Ecto neural progenitor cell (in vitro differentiated cells): ENCODE measurements at regions not wholly inside any gene's neighbourhood (a gene's known extent, or its start where the extent isn't known, plus 50 kb on each side); places are given as distances from the start of the nearest gene placed in this dataset.

Source experiments
- DNase-seq: peaks from one replicate; pipeline ENCODE4 v3.0.0-alpha.2; 2018; ENCODE audit warnings: low spot score

DNA sequence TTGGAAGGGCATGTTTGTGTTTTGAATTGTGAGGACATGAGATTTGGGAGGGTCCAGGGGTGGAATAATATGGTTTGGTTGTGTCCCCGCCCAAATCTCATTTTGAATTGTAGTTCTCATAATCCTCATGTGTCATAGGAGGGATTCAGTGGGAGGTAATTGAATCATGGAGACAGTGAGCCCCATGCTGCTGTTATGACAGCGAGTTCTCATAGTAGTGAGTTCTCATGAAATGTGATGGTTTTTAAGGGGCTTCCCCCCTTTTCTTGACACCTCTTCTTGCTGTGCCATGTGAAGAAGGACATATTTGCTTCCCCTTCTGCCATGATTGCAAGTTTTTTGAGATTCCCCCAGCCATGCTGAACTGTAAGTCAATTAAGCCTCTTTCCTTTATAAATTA is 260.0 kb downstream of the DUSP6 start:
- DNase-seq = no peak

DNA sequence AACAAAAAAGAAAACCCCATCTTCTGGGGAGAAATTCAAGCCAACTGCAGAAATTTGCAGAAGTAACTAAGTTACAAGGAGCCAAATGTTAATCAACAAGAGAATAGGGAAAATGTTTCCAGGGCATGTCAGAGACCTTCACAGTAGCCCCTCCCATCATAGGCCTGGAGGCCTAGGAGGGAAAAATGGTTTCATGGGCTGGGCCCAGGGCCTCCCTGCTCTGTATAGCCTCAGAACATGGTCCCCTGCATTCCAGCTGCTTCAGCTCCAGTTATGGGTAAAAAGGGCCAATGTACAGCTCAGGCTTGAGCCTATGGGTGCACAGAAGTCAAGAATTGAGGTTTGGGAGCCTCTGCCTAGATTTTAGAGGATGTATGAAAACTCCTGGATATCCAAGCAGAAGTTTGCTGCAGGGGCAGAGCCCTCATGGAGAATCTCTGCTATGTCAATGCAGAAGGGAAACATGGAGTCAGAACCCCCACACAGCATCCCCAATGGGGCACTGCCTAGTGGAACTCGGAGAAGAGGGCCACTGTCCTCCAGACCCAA is 260.9 kb downstream of the DUSP6 start:
- no peak for DNase-seq

DNA sequence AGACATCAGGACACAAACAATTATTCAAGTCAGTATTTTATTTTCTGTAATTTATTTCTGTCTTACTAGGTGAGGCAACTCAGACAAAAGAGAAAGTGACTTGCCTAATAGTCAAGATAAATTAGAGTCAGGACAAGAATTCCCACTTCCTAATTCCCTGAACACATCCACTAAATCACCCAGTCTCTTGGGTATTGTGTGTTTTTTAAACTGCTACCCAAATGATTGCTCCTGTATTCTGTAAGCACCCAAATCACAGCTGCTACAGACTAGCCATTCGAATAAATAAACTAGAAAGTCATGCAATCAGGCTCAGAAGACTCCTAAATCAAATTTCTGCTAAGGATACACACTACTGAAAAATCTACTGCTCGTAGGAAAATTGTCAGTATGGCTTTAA is 263.0 kb downstream of the DUSP6 start:
- no peak for DNase-seq

DNA sequence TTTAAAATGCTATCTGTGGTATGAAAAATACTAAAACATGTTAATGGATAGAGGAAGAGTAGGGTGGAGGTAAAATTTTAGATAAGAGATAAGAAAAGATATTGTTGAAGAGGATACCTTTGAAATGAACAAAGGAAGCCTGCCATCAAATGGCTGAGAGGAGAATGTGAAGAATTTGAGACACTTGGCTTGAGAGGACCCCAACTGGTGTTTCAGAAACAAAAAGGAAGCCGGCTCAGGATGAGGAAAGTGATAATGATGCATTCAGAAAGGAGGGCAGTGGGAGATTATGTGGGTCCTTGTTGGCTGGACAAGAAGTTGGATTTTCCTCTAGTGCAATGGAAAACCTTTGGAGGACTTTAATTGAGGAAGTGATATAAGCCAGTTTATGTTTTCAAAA is 264.4 kb downstream of the DUSP6 start:
- no peak for DNase-seq

DNA sequence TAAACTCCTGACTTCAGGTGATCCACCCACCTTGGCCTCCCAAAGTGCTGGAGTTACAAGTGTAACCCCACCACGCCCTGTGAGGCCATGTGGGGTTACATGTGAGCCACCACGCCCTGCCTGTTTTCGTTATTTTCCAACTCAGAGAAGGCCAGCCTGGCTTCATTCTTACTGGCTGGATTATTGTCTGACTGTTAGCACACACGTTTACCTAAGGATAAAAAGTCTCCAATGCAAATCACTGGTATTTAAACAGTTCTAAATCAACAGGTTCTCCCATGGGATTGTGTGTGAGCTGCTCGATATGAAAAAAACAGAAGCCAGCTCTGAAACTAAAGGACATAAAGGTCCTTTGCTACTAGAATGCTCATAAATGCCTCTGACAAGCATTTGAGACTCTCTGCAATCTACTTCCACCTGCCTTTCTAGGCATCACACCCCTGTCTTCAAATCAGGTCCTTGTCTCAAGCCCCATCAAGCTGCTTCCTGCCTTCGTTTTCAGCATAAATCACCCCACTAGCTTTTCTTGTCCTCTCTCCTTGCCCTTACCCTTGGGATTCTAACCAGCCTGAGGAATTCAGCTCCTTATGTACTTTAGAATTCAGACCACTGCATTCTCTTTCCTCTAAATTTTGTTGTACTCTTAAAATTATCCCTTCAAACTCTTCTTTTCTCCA is 265.0 kb downstream of the DUSP6 start:
- no peak for DNase-seq

DNA sequence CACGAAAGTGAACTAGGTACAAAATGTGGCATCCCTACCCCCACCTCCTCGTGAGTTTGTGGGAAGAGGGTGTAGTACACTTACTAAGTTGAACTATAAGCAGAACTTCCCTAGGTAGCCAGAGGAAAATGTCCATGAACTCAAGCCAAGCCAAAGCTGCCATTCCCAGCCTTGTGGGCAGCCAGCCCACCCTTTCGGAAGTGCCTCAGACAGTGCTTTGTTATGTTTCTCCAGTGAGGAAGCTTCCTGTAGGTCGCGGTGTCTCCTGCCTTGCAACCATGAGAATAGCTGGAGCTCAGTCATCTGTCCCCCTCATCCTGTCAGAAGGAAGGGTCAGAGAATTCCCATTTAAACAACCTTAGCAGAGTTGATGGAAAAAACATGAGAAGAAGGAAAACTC is 266.9 kb downstream of the DUSP6 start:
- no peak for DNase-seq

DNA sequence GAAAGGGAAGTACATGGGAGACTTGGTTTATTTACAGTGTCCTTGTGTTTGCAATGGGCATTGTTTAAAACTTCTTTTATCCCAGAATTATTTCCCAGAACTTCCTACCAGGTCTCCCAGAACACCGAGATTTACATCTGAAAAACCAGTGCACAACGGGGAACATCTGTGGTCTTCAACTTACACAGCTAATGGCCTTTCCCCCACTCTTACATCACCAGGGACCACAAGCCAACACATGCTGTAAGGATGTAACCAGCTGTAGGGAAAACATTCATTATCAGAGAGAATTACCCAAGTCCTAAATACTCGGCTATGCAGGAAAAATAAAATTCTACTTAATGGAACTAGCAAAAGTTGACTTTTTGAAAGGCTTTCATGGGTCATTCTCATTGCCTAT is 267.6 kb downstream of the DUSP6 start:
- no peak for DNase-seq

DNA sequence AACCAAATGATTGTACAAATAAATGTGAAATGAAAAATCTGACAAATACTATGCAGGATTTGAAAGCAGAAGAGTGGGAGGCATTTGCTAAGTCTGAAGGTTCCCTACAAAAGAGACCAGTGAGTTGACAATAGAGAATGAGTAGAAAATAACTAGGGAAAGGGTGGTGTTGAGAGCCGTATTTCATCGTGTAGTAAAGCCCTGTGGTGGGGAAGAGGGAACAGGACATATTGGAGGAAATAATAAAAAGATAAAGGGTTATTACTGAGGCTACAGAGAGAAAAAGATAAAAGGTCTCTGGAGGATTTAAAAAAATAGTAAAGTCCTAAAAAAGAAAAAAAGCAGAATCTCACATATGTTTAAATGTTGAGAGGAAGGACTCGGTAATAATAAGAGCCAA is 268.8 kb downstream of the DUSP6 start:
- DNase-seq = no peak

DNA sequence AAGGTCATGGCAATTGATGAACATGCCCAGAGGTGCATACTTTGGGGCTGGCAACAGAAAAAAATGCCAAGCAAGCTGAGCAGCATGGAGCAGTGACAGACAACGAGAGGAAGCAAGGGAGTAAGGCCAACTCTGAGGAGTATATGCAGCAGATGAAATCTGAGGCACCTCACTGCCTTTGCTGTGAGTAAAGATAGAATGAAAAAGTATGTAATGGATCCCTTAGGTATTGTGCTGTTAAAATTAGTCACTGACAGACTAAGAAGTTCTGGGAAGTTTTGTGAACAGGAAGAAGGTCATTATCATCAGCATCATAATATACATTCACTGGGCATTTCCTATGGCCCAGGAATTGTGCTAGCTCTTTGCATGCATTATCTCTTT is 269.9 kb downstream of the DUSP6 start:
- DNase-seq = no peak

DNA sequence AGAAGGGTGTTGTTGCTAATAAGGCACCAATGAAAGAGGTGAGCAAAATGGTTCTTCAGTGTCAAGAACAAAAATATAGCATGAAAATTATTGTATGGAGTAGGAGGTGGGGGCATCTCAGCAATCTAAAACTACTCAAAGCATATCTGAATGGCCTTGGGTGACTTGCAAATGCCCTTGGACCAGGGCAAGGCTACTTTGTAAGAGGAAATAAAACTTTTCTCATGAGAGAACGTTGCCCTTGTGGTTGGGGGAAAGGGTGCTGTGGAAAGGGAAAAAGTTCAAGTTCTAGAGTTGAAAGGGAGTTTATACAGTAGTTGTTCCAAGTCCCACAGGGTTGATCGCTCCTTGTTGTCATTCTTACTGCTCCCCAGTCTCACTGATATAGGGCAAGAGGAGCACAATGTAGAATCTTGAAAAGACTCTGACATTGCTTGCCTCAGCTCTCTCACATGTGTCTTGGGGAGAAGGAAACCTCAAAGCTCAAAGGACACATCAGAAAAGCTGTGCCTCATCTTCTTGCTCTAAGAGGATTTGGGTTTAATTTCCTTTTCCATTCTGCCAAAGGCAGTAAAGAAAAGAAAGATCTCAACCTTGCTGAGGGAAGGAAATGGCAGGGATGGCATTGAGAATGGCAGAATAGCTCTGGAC is 270.5 kb downstream of the DUSP6 start:
- no peak for DNase-seq

DNA sequence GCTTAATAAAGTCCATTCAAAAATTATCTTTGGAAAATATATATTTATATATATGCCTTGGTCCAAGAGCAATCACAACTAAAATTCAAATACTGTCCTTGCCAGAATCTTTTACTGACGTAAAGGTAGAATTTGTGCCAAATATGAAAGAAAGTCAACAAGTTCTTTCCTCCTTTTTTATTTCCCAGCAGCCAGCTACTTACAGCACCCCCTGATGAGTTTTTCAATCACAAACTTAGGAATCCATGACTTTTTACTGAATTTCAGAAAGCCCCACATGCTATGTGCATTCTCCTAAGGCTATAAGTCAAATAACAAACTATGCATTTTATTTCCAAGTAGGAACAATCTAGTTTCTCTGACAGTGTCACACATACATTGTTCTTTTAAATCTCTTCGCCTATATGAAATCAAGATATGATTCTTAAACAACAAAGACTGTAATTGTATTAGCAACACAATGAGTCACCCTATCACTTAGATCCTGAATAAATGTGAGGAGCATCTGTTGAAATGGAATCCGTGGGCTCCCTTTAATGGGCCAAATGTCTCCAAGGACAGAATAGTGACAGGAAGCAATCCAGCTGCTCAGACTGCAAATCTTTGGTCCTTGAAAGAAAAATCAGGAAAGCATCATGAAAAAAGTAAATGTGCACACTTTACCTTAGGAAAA is 271.4 kb downstream of the DUSP6 start:
- DNase-seq = no peak

DNA sequence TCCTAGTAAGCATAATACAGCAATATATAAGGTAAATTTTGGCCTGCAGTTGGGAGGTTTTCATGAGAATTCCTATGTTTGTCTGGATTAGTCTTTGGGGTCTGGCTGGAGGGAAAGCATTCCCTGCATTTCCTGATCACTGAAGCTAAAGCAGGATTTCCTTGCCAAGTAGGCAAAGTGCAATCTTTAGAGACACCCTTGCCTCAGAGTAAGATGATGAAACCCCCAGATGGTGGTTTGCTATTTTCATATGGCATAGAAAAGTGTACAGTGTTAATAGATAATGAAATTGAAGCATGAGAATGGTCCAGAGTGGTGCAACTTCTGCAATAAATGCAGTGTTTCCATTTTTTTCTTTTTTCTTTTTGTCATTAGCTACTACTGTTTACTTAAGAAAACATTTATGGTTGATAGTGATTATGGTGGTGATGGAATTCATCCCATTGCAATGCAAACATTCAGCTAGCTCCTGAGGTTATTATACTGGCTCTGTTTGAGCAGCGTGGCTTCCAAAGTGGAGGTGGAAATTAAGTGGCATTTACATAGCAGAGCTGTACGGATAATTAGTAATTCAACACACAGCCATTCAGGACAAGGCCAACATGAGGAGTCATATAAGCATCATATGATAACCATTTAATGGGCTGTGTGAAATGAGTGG is 276.3 kb downstream of the DUSP6 start:
- DNase-seq = no peak

DNA sequence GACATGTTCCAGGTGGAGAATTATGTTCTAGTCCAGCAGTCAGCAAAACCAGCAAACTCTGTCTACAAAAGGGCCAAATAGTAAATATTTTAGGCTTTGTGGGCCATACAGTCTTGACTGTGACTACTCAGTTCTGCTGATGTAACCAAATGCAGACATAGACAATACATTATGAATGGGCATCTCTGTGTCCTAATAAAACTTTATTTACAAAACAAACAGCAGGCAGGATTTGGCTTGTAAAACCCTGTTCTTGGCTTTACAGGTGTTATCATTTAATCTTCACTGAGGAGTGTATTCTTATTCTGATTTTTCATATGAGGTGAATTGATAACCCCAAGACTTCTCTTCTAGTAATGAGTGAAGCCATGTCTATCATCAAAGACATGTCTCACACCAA is 278.6 kb downstream of the DUSP6 start:
- DNase-seq = no peak

DNA sequence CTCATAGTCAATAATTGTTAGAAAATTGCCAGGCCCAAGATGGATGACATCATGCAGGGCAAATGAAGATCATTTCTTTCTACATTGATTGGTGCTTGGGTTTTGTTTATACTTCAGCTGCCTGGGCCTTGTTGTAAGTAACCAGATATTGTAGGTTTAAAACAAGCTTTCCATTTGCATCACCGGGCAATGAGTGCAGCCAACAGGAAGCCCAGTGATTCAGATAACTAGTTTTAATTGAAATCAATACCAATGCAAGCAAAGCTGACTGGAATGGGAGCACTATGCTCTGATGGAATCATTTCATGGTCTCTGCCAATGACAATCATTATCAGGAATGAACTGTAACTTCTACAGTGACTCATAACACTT is 279.3 kb downstream of the DUSP6 start:
- DNase-seq = no peak

DNA sequence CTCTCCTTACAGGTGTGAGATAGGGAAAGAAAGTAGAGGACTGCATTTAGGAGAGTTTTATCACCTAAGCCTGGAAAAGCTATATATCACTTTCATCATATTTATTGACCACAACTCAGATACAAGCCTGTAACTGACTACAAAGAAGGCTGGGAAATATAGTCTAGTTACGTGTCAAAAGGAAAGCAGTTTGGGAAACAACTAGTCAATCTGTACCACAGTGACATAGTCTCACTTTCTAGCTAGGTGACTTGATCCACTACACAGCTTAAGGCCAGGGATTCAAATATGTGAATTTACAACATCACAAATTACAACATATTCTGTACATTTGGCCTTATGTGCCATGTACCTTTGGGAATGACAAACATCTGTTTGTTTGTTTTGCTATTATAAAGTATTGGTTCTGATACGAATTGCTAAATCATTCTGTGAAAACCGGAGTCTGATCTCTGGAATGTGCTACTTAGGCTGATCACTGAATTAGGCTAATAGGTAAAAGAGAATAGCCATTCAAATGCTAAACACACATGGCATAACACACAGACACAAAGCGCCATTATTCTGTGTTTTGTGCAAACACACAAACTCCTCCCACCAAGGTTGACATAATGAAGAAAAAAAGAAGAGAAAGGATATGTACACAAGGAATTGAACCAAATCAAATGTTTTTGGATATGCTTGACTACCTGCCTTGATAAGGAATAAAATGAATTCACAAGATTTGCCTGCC is 279.8 kb downstream of the DUSP6 start:
- DNase-seq = no peak

DNA sequence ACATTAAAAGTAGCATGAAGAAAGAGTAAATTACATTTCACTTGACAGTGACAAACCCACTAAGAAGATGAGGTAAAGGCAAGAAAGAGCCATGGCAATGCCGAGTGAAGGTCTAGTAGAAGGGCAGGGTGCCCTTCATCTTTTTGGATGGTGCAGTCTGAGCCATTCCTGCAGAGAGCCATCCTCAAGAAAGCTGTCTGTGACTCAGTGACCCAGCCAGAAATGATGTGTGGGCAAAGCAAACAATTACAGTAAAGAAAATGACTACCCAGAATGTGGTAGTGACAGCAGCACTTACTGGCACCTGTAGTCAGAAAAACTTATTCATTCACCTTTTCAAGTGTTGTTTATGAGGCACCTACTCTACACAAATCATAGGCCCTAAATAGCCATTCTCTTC is 281.7 kb downstream of the DUSP6 start:
- DNase-seq = no peak

DNA sequence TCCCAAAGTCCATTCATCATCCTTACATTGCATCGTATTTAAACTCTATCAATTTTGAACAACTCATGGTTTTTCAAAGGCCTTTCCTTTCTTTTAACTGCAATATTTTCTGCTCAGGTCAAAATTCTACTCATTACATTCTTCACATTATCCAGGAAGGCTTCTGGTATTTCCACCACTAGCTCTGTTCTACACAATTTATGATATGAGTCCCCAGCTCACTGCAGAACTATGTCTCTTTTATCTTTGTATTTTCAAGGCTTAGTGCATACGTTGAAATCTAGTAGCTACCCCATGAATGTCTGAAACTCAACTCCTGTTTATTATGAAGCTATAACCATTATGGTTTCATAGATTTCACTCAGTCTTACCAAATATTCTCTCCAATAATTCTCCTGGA is 282.9 kb downstream of the DUSP6 start:
- DNase-seq = no peak

DNA sequence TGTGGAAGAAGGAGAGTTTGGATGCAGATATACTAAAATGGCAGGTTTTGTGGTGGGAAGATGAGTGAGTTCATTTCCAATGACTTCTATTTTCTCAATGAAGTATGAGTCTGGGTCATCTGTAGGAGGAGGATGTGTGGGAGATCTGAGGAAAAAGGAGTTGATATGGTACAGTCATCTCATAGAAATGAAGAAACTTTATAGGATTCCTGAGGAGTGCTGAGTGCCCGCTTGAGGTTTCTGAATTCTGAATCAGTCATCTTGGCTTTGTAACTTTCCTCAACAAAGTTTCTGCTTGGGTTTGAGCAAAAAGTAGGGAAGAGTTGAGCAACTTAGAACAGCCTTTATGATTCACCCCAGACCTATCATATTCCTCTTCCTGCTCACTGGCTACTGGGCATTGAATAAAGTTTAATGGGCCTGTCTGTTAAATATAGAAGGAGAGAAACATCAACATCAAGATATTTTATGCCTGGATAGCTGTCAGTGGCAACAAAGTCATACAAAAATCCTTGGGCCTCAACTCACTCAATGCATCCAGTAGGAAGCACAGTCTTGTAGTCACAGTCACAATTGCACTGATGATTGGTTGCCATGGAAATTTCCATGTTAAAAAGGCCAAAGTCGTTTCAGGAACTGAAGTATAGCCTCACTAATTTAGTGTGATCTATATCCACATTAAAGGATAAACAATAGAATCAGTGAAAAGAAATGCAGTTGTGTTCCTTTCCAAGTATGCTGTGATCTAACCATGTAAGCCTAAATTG is 284.7 kb downstream of the DUSP6 start:
- DNase-seq = no peak

DNA sequence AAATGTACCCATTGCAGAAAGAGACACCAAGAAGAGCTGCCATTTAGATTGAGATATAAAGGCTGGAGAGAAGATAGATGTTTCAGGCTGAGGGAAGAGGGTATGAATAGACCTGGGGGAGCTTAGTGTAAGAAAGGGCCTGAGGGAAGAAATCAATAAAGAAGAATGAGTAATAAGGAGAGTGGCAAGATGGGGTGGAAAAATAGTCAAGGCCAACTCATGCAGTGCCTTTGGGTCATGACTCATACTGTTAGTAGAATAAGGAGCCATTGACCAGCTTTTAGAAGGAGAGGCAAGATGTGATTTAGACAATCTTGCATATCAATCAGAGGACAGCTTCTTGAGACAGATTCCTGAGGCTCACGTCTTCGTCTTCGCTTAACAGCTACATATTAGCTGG is 287.5 kb downstream of the DUSP6 start:
- no peak for DNase-seq

DNA sequence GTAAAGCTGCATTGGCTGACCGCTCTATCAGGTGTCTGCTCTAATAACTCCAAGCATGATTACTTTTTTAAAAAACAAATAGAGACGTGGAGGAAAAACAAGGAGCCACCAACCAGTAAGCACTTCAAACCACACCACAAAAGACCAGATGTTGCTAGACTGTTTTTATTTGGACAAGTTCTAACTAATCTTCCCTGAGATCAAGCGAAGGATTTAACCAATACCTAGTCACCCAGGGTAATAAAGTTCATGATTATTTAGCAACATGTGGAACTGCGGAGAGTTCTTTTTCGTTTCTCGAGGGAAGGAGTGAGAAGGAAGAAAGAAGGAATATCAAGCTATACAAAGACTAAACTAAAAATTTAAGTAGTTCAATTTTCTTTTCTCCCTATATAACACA is 288.1 kb downstream of the DUSP6 start:
- DNase-seq = no peak

DNA sequence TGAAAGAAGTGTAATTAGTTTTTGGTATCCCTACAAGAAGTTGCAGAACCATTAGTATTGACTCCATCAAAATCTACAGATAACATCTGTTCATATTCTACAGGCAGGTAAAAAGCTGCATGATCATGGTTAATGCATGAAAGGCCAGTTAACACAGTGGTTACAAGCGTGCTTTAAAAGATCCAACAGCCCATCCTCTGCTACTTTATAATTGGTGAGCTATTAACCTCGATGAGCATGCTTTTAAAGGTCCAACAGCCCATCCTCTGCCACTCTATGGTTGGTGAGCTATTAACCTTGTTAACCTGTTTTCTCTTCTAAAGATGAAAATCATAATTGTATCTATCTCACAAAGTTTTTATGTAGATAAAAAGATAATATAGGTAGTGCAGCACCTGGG is 289.3 kb downstream of the DUSP6 start:
- DNase-seq = no peak
